OCI-LY7 (cell line): ENCODE measurements at regions not wholly inside any gene's neighbourhood (a gene's known extent, or its start where the extent isn't known, plus 50 kb on each side); places are given as distances from the start of the nearest gene placed in this dataset.

ENCODE experiments used
- BruUV-seq: library from RNA; stranded (reverse); fragments of 400-500 nt; replicated peaks from 2 replicates; lab custom pipeline; 2021; lab: Mats Ljungman, UMichigan
- CTCF ChIA-PET: fragments of 300-600 bp; sonication (Branson Sonifier 250); formaldehyde crosslinking; loops from one replicate; lab custom pipeline; 2022; ENCODE audit warnings: antibody characterized with exemption; ENCODE audit not compliant: unreplicated experiment; lab: Charles Lee
- POLR2A ChIA-PET: fragments of 300-600 bp; sonication (Branson Sonifier 250); formaldehyde crosslinking; loops from one replicate; lab custom pipeline; 2022; ENCODE audit warnings: antibody characterized with exemption; lab: Charles Lee
- DNase-seq: peaks from one replicate; pipeline ENCODE4 v3.0.0-alpha.2; 2015; ENCODE audit warnings: low spot score
- H2AFZ ChIP-seq: fragments of 200-600 bp; sonication (generic), shearing (Covaris generic); 2 replicates; pipeline ENCODE4 v1.6.1; 2014; ENCODE audit warnings: mild to moderate bottlenecking, antibody characterized with exemption, low read length, moderate library complexity
- H3K27ac ChIP-seq: fragments of 200-600 bp; sonication (generic); 2 replicates; pipeline ENCODE4 v1.5.1; 2014; ENCODE audit warnings: mixed run types, low read depth, mild to moderate bottlenecking, moderate library complexity, low read length, inconsistent platforms; ENCODE audit not compliant: poor library complexity, severe bottlenecking
- H3K36me3 ChIP-seq: fragments of 200-600 bp; sonication (generic); 2 replicates; pipeline ENCODE4 v1.6.1; 2014; ENCODE audit warnings: mild to moderate bottlenecking, antibody characterized with exemption, low read length, moderate library complexity, mixed read lengths; ENCODE audit not compliant: insufficient read depth
- H3K4me1 ChIP-seq: fragments of 200-600 bp; sonication (generic); 2 replicates; pipeline ENCODE4 v1.5.1; 2014; ENCODE audit warnings: mild to moderate bottlenecking, low read length; ENCODE audit not compliant: insufficient read depth, poor library complexity, severe bottlenecking
- H3K4me2 ChIP-seq: fragments of 200-600 bp; sonication (generic); 2 replicates; pipeline ENCODE4 v1.6.1; 2014; ENCODE audit warnings: mild to moderate bottlenecking, low read length
- H3K4me3 ChIP-seq: fragments of 200-600 bp; sonication (generic); 2 replicates; pipeline ENCODE4 v1.5.1; 2014; ENCODE audit warnings: mild to moderate bottlenecking, low read depth, low read length; ENCODE audit not compliant: poor library complexity, severe bottlenecking
- H3K79me2 ChIP-seq: fragments of 200-600 bp; sonication (generic); 2 replicates; pipeline ENCODE4 v1.6.1; 2016; ENCODE audit warnings: low read depth, mild to moderate bottlenecking, low read length, moderate library complexity, mixed read lengths; ENCODE audit not compliant: insufficient read depth
- H3K9me2 ChIP-seq: fragments of 200-600 bp; sonication (generic); 2 replicates; pipeline ENCODE4 v1.6.1; 2016; ENCODE audit warnings: mild to moderate bottlenecking, low read length, mixed read lengths; ENCODE audit not compliant: insufficient read depth
- H3K9me3 ChIP-seq: fragments of 200-600 bp; sonication (generic); 2 replicates; pipeline ENCODE4 v1.6.1; 2014; ENCODE audit warnings: mild to moderate bottlenecking, mixed run types, low read length, mixed read lengths
- H4K20me1 ChIP-seq: fragments of 200-600 bp; sonication (generic); 2 replicates; pipeline ENCODE4 v1.6.1; 2014; ENCODE audit warnings: mild to moderate bottlenecking, antibody characterized with exemption, low read length, moderate library complexity, mixed read lengths; ENCODE audit not compliant: insufficient read depth
- EZH2phosphoT487 ChIP-seq: fragments of 200-600 bp; sonication (generic); IDR thresholded peaks from 2 replicates; pipeline ENCODE4 v1.6.1; 2018; ENCODE audit warnings: low read depth, borderline replicate concordance, mild to moderate bottlenecking, mixed run types, antibody characterized with exemption, low read length, moderate library complexity, mixed read lengths
- intact Hi-C: fragments of 100-400 bp; cut with micrococcal nuclease; formaldehyde crosslinking; loops from one replicate; pipeline ENCODE4 v1.10.0; 2022; ENCODE audit not compliant: unreplicated experiment
- TF ChIP-seq, protein P1 (sequence below): fragments of 200-600 bp; sonication (generic); conservative IDR thresholded peaks from 2 replicates; pipeline ENCODE4 v1.5.1; 2014; ENCODE audit warnings: mild to moderate bottlenecking, antibody characterized with exemption, low read length, moderate library complexity, mixed read lengths

GRCh38 chr10:33521062-33521461 is 186.6 kb upstream of the NRP1 start:
- Histone ChIP-seq H3K27ac (no peak overlapping the region), H3K4me1 (no peaks in the 10 kb centered on the region), H3K9me3 (no peaks in the 10 kb centered on the region), H3K4me2 (no peak overlapping the region), H2AFZ (no peak overlapping the region), H4K20me1 (no peaks in the 10 kb centered on the region), H3K9me2 (no peaks in the 10 kb centered on the region), H3K4me3 (no peak overlapping the region), H3K79me2 (no peaks in the 10 kb centered on the region), H3K36me3 (no peaks in the 10 kb centered on the region)
- no TSS peak for BruUV-seq
- ChIA-PET POLR2A (interaction anchor here (0.9 kb wide), 1 partner anchor 28 kb away, joined by 3 read pairs; no protein-coding TSS in a partner anchor), CTCF (no interaction called here)
- no peak for TF ChIP-seq EZH2phosphoT487
- TF ChIP-seq, protein P1, sequence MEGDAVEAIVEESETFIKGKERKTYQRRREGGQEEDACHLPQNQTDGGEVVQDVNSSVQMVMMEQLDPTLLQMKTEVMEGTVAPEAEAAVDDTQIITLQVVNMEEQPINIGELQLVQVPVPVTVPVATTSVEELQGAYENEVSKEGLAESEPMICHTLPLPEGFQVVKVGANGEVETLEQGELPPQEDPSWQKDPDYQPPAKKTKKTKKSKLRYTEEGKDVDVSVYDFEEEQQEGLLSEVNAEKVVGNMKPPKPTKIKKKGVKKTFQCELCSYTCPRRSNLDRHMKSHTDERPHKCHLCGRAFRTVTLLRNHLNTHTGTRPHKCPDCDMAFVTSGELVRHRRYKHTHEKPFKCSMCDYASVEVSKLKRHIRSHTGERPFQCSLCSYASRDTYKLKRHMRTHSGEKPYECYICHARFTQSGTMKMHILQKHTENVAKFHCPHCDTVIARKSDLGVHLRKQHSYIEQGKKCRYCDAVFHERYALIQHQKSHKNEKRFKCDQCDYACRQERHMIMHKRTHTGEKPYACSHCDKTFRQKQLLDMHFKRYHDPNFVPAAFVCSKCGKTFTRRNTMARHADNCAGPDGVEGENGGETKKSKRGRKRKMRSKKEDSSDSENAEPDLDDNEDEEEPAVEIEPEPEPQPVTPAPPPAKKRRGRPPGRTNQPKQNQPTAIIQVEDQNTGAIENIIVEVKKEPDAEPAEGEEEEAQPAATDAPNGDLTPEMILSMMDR, result no peak
- no peak for DNase-seq
- intact Hi-C loops, result no loop called here

- H3K9me3 ChIP-seq, result no peaks in the 10 kb centered on the region
- H3K9me2 ChIP-seq, result no peaks in the 10 kb centered on the region
- ChIA-PET POLR2A (no interaction called here), CTCF (no interaction called here)
- H3K79me2 ChIP-seq, result no peaks in the 10 kb centered on the region
- no peak overlapping the region for H3K27ac ChIP-seq
- no peaks in the 10 kb centered on the region for H3K4me1 ChIP-seq
- no peak overlapping the region for H3K4me2 ChIP-seq
- no TSS peak for BruUV-seq
- H2AFZ ChIP-seq, result no peak overlapping the region
- H3K36me3 ChIP-seq, result no peaks in the 10 kb centered on the region
- no peaks in the 10 kb centered on the region for H4K20me1 ChIP-seq
- TF ChIP-seq EZH2phosphoT487, result no peak
- TF ChIP-seq, protein P1, result no peak
- DNase-seq, result no peak
- intact Hi-C loops, result no loop called here
- H3K4me3 ChIP-seq, result no peak overlapping the region
These were observed 185.8 kb upstream of the NRP1 start for GRCh38 chr10:33520223-33520622.

DNA sequence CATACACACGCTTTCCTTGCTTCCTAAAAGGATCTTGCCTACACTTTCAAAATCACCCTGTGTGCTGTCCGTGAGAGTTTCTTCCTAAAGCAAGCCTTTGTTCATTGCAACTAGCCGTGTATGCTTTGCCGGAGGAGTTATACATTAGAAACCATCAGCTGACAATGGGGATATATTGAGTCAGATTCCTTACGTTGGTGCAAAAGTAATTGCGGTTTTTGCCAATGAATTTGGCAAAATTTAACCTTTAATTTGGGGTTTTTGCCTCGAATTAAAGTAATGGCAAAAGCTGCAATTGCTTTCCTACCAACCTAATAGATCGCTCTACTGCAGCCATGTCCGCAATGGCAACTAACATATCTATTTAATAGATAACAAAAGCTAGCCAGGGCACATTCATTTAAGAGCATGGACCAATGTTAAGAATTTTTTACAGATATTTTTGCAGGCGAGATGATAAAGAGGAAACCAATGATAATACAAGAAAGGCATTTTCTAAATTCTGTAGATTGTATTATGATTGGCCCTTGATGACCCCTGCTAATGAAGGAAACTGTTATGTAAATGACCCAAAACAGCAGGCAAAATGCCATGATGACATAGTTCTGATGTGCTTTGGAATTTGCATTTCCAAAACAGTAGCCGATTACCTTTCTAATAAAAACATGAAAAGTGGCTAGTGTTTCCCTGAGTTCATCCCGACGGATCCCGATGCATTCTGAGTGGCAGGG is 184.8 kb upstream of the NRP1 start:
- Histone ChIP-seq H3K4me2 (no peak overlapping the region), H3K9me3 (no peaks in the 10 kb centered on the region), H4K20me1 (no peaks in the 10 kb centered on the region), H3K27ac (no peak overlapping the region), H3K79me2 (no peaks in the 10 kb centered on the region), H3K4me1 (no peaks in the 10 kb centered on the region), H3K36me3 (no peaks in the 10 kb centered on the region), H2AFZ (no peak overlapping the region), H3K9me2 (no peaks in the 10 kb centered on the region), H3K4me3 (no peak overlapping the region)
- intact Hi-C loops, result no loop called here
- ChIA-PET CTCF (no interaction called here), POLR2A (interaction anchor here (1.5 kb wide), 1 partner anchor 12 kb away, joined by 3 read pairs; no protein-coding TSS in a partner anchor)
- no peak for DNase-seq
- no TSS peak for BruUV-seq
- TF ChIP-seq, protein P1, result no peak
- TF ChIP-seq EZH2phosphoT487, result no peak
